ENCODE measurements at regions not wholly inside any gene's neighbourhood (a gene's known extent, or its start where the extent isn't known, plus 50 kb on each side); places are given as distances from the start of the nearest gene placed in this dataset.

DNA sequence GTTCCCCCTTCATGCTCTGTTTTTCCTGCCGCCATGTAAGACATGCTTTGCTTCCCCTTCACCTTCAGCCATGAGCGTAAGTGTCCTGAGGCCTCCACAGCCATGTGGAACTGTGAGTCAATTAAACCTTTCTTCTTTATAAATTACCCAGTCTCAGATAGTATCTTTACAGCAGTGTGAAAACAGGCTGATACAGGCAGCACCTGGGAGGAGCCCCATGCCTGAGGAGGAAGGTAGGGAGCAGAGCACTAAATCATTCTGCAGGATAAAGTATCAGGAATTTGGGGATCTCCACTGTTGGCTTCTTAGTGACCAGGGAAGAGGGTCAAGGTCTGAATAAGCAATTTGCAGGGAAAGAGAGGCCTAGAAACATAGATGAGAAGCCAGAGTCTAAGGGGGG lies 78.0 kb downstream of the KCNF1 start:
- TF ChIP-seq, protein P1, sequence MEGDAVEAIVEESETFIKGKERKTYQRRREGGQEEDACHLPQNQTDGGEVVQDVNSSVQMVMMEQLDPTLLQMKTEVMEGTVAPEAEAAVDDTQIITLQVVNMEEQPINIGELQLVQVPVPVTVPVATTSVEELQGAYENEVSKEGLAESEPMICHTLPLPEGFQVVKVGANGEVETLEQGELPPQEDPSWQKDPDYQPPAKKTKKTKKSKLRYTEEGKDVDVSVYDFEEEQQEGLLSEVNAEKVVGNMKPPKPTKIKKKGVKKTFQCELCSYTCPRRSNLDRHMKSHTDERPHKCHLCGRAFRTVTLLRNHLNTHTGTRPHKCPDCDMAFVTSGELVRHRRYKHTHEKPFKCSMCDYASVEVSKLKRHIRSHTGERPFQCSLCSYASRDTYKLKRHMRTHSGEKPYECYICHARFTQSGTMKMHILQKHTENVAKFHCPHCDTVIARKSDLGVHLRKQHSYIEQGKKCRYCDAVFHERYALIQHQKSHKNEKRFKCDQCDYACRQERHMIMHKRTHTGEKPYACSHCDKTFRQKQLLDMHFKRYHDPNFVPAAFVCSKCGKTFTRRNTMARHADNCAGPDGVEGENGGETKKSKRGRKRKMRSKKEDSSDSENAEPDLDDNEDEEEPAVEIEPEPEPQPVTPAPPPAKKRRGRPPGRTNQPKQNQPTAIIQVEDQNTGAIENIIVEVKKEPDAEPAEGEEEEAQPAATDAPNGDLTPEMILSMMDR (IDR thresholded peaks at IDR 0.05): no peak
- H3K4me3 ChIP-seq: no peak overlapping the region
- no peak overlapping the region for H3K27ac ChIP-seq
- DNase-seq (ENCODE audit: low spot score): no peak

DNA sequence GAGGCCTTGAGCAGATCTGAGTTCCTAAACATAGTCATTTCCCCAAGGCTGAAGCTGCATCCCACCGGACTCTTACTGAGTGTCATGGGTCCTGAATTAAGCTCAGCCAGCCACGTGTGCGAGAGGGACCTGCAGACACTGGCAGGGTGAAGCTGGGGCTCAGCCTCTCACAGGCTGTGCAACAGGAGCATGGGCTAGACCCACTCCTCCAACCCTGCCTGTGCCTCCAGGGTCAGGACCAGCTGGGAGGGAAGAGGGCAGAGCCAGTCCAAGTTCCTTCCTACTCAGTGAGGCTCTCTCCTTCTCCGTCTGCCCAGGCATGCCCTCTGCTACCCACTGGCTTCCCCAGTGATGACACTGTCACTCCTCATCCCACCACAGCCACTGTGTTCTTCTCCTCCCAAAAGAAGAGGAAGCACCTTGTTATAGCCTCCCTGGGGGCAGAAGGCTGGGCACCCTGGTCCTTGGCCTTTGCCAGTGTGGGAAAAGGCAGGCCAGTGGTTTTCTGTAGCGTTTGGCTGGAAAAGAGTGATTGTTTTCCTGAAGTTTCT lies 78.9 kb downstream of the KCNF1 start:
- H3K27ac ChIP-seq: no peak overlapping the region
- TF ChIP-seq, protein P1 (IDR thresholded peaks at IDR 0.05): no peak
- DNase-seq (ENCODE audit: low spot score): no peak
- H3K4me3 ChIP-seq: no peak overlapping the region

DNA sequence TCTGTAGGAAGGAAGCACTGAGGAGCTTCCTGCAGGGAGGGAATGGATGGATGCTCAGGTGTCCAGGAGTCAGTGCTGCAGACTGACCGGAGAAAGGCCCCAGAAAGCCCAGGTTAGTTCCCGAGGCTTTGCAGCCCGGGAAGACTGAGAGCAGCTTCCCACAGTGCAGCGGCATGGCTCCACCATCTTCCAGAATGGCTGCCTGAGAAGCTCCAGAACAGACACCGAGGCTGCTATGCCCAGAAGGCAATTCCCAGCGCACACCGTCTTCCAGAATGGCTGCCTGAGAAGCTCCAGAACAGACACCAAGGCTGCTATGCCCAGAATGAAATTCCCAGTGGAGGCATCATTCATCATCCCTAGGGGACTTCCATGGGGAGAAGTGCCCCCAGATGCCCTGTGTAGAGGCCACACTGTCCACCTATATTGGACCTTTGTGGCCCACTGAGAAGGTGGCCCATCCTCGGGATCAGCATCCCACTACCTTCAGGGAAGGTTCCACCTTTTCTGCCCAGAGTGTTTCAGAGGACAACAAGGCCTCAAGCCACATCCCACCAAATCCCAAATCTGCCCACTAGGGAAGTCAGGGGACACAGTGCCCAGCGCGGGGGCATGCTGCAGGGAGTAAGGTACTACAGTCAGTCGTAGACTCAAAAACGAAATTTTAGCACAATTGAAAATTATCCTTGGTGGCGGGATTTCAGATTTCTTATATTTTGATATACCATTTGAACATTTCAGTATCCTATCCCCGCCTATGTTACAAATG lies 80.5 kb downstream of the KCNF1 start:
- DNase-seq (ENCODE audit: low spot score): no peak
- TF ChIP-seq, protein P1 (IDR thresholded peaks at IDR 0.05): no peak
- Histone ChIP-seq H3K27ac (no peak overlapping the region), H3K4me3 (no peak overlapping the region)

DNA sequence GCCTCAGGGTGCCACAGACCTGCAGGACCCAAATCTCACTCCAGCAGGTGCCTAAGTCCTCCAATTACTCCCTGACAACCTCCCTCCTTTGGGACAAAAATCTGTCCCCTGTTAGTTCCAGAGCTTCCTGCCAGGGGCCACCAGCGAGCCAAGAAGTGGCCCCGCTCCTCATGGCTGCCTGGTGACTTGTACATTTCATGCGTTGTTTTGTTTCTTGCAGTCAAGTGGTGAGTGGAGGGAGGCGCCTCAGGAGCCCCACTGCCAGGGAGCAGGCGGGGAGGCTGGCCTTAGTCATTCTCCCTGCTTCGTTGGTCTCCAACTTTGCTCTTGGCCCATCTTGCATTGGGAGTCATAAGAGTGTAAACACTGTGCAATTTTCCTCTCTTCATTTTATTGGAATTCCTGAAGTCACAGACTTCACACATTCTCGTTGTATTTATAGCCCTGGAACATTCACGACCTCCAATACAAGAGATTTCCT lies 81.3 kb downstream of the KCNF1 start:
- no peak overlapping the region for H3K27ac ChIP-seq
- TF ChIP-seq, protein P1 (IDR thresholded peaks at IDR 0.05): no peak
- no peak for DNase-seq (ENCODE audit: low spot score)

DNA sequence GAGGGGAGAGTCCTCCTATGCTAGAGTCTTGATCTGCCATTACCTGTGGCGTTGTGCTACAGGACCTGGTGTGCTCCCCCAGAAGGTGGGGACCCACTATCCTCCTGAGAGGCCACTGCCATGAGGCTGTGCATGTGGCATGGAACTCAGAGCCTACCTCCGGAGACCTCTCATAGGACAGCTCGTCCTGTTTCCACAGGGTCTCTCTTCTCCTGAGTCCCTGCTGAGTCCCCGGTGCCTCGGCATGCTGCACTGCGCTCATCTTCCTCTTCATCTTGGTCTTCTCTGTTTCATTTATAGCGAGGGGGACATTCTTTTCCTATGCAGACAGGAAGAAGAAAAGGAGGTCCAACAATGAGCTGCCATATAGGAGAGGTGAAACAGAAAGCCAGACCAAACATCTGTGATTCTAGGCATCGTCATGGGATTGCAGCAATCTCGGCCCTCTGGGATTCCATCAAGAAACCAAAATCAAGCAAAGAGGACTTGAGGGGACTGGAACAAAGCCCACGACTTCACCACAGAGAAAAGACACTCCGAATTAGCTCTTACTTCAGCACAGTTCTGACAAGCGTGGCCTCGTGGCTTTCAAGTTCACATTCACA lies 83.7 kb downstream of the KCNF1 start:
- Histone ChIP-seq H3K27ac (no peak overlapping the region), H3K4me3 (no peak overlapping the region)
- TF ChIP-seq, protein P1 (IDR thresholded peaks at IDR 0.05): no peak
- DNase-seq (ENCODE audit: low spot score): no peak

More for the DNA sequence above, 81.3 kb downstream of the KCNF1 start:
- H3K4me3 ChIP-seq: no peak overlapping the region

DNA sequence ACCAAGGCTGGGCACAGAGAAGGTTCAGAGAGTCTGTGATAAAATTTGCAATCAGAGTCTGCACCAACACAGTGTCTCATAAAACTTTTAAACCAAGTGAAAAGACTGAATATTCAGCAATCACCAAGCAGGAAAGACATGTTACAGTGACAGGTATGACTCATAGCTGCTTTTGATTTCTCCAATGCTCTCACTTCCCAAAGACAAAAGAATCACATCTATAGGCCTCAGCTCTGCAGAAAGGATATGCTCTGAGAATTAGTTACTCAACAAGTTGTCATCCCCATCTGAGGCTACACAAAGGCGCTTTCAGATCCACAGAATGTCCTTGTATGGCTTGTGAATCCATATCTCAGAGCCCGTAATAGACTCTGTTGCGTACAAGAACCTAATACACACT lies 92.5 kb downstream of the KCNF1 start:
- Histone ChIP-seq H3K4me3 (no peak overlapping the region), H3K27ac (no peak overlapping the region)
- TF ChIP-seq, protein P1 (IDR thresholded peaks at IDR 0.05): no peak
- DNase-seq (ENCODE audit: low spot score): no peak
